Pancreas (tissue), 10 donors: ENCODE measurements at regions not wholly inside any gene's neighbourhood (a gene's known extent, or its start where the extent isn't known, plus 50 kb on each side); places are given as distances from the start of the nearest gene placed in this dataset.
"Not testable (repeated sequence)": the region's sequence is repeated elsewhere in the genome, so short reads cannot be mapped to it uniquely, and the experiment has no call there.

ENCODE experiments used
- ATAC-seq, 4 donors: fragments of 200-7000 bp; cut with Tn5 transposase; one replicate each; pipeline versions ENCODE4 v1.8.0 to v1.9.1; 2020; ENCODE audit warnings: mild to moderate bottlenecking in 4 of 4, moderate library complexity in 4 of 4
- DNase-seq, 6 donors: peaks; one replicate each; pipeline ENCODE4 v3.0.0-alpha.2; 2020
- FAIRE-seq: peaks from 2 replicates; lab custom pipeline; 2012; peaks lifted over from hg19 to GRCh38; lab: Jason Lieb, UNC
- H3K27ac ChIP-seq, 4 donors: fragments of 200-600 bp; sonication (generic); 1 replicate in 3 of 4; 2 replicates in 1 of 4; pipeline versions ENCODE4 v1.5.0 to v1.8.0; 2020
- H3K27me3 ChIP-seq, 4 donors: fragments of 200-600 bp; one replicate each; pipeline ENCODE4 v1.8.0; 2021
- H3K36me3 ChIP-seq, 3 donors: fragments of 200-600 bp; sonication (generic) in 1 of 3; one replicate each; pipeline versions ENCODE4 v1.5.0 to v1.8.0; 2020 to 2021
- H3K4me1 ChIP-seq, 3 donors: fragments of 200-600 bp; one replicate each; pipeline ENCODE4 v1.8.0; 2021
- H3K4me3 ChIP-seq, 4 donors: fragments of 200-600 bp; sonication (generic) in 2 of 4; one replicate each; pipeline versions ENCODE4 v1.5.0 to v1.8.0; 2020 to 2021
- H3K9me3 ChIP-seq, 4 donors: fragments of 200-600 bp; one replicate each; pipeline ENCODE4 v1.8.0; 2021
- CTCF ChIP-seq, 4 donors: fragments of 200-600 bp; sonication (generic) in 3 of 4; IDR thresholded peaks; one replicate each; pipeline versions ENCODE4 v1.5.0 to v1.8.0; 2021; ENCODE audit warnings: antibody characterized with exemption in 4 of 4
- WGBS, 2 donors: extraction: QIAGEN DNeasy Blood & Tissue Kit; methylation state at CpG; one replicate each; pipeline ENCODE4 v1.1.7; 2013; 5-methylcytosine and 5-hydroxymethylcytosine counted together
- intact Hi-C, 3 donors: fragments of 100-400 bp; cut with DNase I; formaldehyde crosslinking; loops; one replicate each; pipeline versions ENCODE4 v1.11.1 to v1.14.2; 2022
- donor health status: healthy with polysubstance abuse.
- donor health status: DM: no; HTN: no; CAD: no; lungs with moderate emphysema.
- donor health status: DM: no; HTN: no; CAD: no.
- donor health status: control.
- donor health status: control.
- donor health status: Bipolar disorder and iron deficiency.
- donor health status: DM: yes; HTN: yes; CAD: no.
- donor health status: DM: no; HTN: no; CAD: no.
- donor health status: DM: no; HTN: no; CAD: no.
- donor health status: DM: yes; HTN: yes; CAD: no.

GRCh38 chr7:112579388-112579787 is 98.6 kb downstream of the LSMEM1 start:
- H3K4me3 ChIP-seq, result no peak overlapping the region
- no peaks in the 10 kb centered on the region for H3K27me3 ChIP-seq
- no peaks in the 10 kb centered on the region for H3K9me3 ChIP-seq
- FAIRE-seq (no peak), DNase-seq (no peak), ATAC-seq (no peak)
- no peak overlapping the region for H3K27ac ChIP-seq
- 88 to 89% methylated on average over 4 of the region's 4 CpGs for WGBS, 2 donors
- no peak for TF ChIP-seq CTCF (IDR thresholded peaks at IDR 0.05)
- no peaks in the 10 kb centered on the region for H3K4me1 ChIP-seq
- no peaks in the 10 kb centered on the region for H3K36me3 ChIP-seq
- intact Hi-C loops, result no loop called here

- DNase-seq (no peak), FAIRE-seq (no peak), ATAC-seq (no peak)
- intact Hi-C loops, result no loop called here
- H3K4me1 ChIP-seq, result no peaks in the 10 kb centered on the region
- no peaks in the 10 kb centered on the region for H3K27me3 ChIP-seq
- no peak overlapping the region for H3K27ac ChIP-seq
- no peak overlapping the region for H3K4me3 ChIP-seq
- H3K36me3 ChIP-seq, result no peaks in the 10 kb centered on the region
- H3K9me3 ChIP-seq, result no peaks in the 10 kb centered on the region
- no peak for TF ChIP-seq CTCF (IDR thresholded peaks at IDR 0.05)
- WGBS, 2 donors, result 93 to 94% methylated on average over 5 of the region's 5 CpGs
These were observed 100.1 kb downstream of the LSMEM1 start for GRCh38 chr7:112580717-112581435.

- no peaks in the 10 kb centered on the region for H3K27me3 ChIP-seq
- ATAC-seq (no peak), DNase-seq (no peak), FAIRE-seq (no peak)
- no peak overlapping the region for H3K4me3 ChIP-seq
- H3K9me3 ChIP-seq, result no peaks in the 10 kb centered on the region
- H3K27ac ChIP-seq, result no peak overlapping the region
- no peaks in the 10 kb centered on the region for H3K4me1 ChIP-seq
- no peak for TF ChIP-seq CTCF (IDR thresholded peaks at IDR 0.05)
- intact Hi-C loops, result no loop called here
- H3K36me3 ChIP-seq, result no peaks in the 10 kb centered on the region
These were observed 100.7 kb downstream of the LSMEM1 start for GRCh38 chr7:112581529-112581928.

GRCh38 chr7:112584290-112584689 is 103.5 kb downstream of the LSMEM1 start:
- DNase-seq (no peak), FAIRE-seq (no peak), ATAC-seq (no peak)
- intact Hi-C loops, result no loop called here
- Histone ChIP-seq H3K4me1 (no peaks in the 10 kb centered on the region), H3K9me3 (no peaks in the 10 kb centered on the region), H3K36me3 (no peaks in the 10 kb centered on the region), H3K27ac (no peak overlapping the region), H3K27me3 (no peaks in the 10 kb centered on the region), H3K4me3 (no peak overlapping the region)
- 74 to 82% methylated on average over 2 of the region's 2 CpGs for WGBS, 2 donors
- TF ChIP-seq CTCF (IDR thresholded peaks at IDR 0.05), result no peak

GRCh38 chr7:112587504-112587903 is 106.7 kb downstream of the LSMEM1 start:
- Histone ChIP-seq H3K4me1 (no peaks in the 10 kb centered on the region), H3K36me3 (no peaks in the 10 kb centered on the region), H3K27ac (no peak overlapping the region), H3K9me3 (no peaks in the 10 kb centered on the region), H3K4me3 (no peak overlapping the region), H3K27me3 (no peaks in the 10 kb centered on the region)
- TF ChIP-seq CTCF (IDR thresholded peaks at IDR 0.05), result no peak
- ATAC-seq (no peak), FAIRE-seq (no peak), DNase-seq (no peak)
- intact Hi-C loops, result no loop called here
- WGBS, 2 donors, result 89 to 91% methylated on average over 4 of the region's 4 CpGs

GRCh38 chr7:112592565-112593263 is 111.9 kb downstream of the LSMEM1 start:
- H3K9me3 ChIP-seq, H3K4me1 ChIP-seq, DNase-seq, H3K27me3 ChIP-seq, H3K36me3 ChIP-seq, H3K27ac ChIP-seq, ATAC-seq, intact Hi-C loops, H3K4me3 ChIP-seq, FAIRE-seq: not testable (repeated sequence)
- 71 to 74% methylated on average over 4 of the region's 4 CpGs for WGBS, 2 donors
